CD4-positive, CD25-positive, alpha-beta regulatory T cell (primary cell): ENCODE measurements at regions not wholly inside any gene's neighbourhood (a gene's known extent, or its start where the extent isn't known, plus 50 kb on each side); places are given as distances from the start of the nearest gene placed in this dataset.
"Not testable (repeated sequence)": the region's sequence is repeated elsewhere in the genome, so short reads cannot be mapped to it uniquely, and the experiment has no call there.

Source experiments
- ATAC-seq, 2 donors: fragments of 150-1000 bp; cut with Tn5 transposase; one replicate each; pipeline ENCODE4 v1.10.0; 2021; ENCODE audit warnings: low read depth in 2 of 2, moderate number of reproducible peaks in 2 of 2, moderate library complexity in 1 of 2
- DNase-seq, 3 donors: peaks; one replicate each; pipeline versions ENCODE4 v3.0.0 to v3.0.0-alpha.2; 2012 to 2022; ENCODE audit warnings: mixed read lengths in 1 of 3
- H3K27ac ChIP-seq: one replicate; pipeline ENCODE4 v1.7.0; 2013; ENCODE audit warnings: mild to moderate bottlenecking, low read length; ENCODE audit not compliant: insufficient read depth, poor library complexity, severe bottlenecking
- H3K27me3 ChIP-seq: one replicate; pipeline ENCODE4 v1.7.0; 2013; ENCODE audit warnings: low read length; ENCODE audit not compliant: control insufficient read depth, insufficient read depth
- H3K36me3 ChIP-seq: one replicate; pipeline ENCODE4 v1.7.0; 2013; ENCODE audit warnings: mild to moderate bottlenecking, low read length, moderate library complexity; ENCODE audit not compliant: control insufficient read depth, insufficient read depth
- H3K4me1 ChIP-seq: 2 replicates; pipeline ENCODE4 v1.7.0; 2013; ENCODE audit warnings: mild to moderate bottlenecking, low read length; ENCODE audit not compliant: insufficient read depth, control insufficient read depth, poor library complexity, severe bottlenecking
- H3K4me3 ChIP-seq: one replicate; pipeline ENCODE4 v1.7.0; 2013; ENCODE audit warnings: low read depth, mild to moderate bottlenecking, low read length, moderate library complexity
- H3K9me3 ChIP-seq, 2 experiments: 1 replicate in 1 of 2; 2 replicates in 1 of 2; pipeline ENCODE4 v1.7.0; 2013; ENCODE audit warnings: low read length in 2 of 2, mild to moderate bottlenecking in 1 of 2, moderate library complexity in 1 of 2; ENCODE audit not compliant: control insufficient read depth in 2 of 2
- H3K27ac Mint-ChIP-seq, 3 donors: one replicate each; pipeline ENCODE4 v1.8.0; 2020 to 2022; ENCODE audit warnings: mild to moderate bottlenecking in 3 of 3, mixed read lengths in 3 of 3, moderate library complexity in 2 of 3
- H3K27me3 Mint-ChIP-seq: one replicate; pipeline ENCODE4 v1.8.0; 2022; ENCODE audit warnings: mild to moderate bottlenecking, mixed read lengths
- H3K36me3 Mint-ChIP-seq: one replicate; pipeline ENCODE4 v1.8.0; 2020; ENCODE audit warnings: mixed read lengths
- H3K4me1 Mint-ChIP-seq, 4 donors: one replicate each; pipeline ENCODE4 v1.8.0; 2020 to 2022; ENCODE audit warnings: mixed read lengths in 4 of 4, mild to moderate bottlenecking in 1 of 4
- H3K4me3 Mint-ChIP-seq, 4 donors: one replicate each; pipeline ENCODE4 v1.8.0; 2020 to 2022; ENCODE audit warnings: mild to moderate bottlenecking in 4 of 4, mixed read lengths in 4 of 4, moderate library complexity in 3 of 4
- H3K9me3 Mint-ChIP-seq, 7 donors: one replicate each; pipeline ENCODE4 v1.8.0; 2020 to 2022; ENCODE audit warnings: mixed read lengths in 7 of 7, mild to moderate bottlenecking in 3 of 7, moderate library complexity in 2 of 7

- H3K27me3 ChIP-seq = no peaks in the 10 kb centered on the region
- Mint-ChIP-seq H3K4me3 (no peak overlapping the region), H3K4me1 (no peaks in the 10 kb centered on the region), H3K27ac (no peak overlapping the region), H3K27me3 (peaks cover 6% of the 10 kb centered on the region), H3K9me3 (peaks cover 0 to 6% (median 0%) of the 10 kb centered on the region in 7 donors), H3K36me3 (no peaks in the 10 kb centered on the region)
- ATAC-seq (no peak), DNase-seq (no peak)
- H3K36me3 ChIP-seq = no peaks in the 10 kb centered on the region
- no peak overlapping the region for H3K4me3 ChIP-seq
- H3K27ac ChIP-seq = no peak overlapping the region
- no peaks in the 10 kb centered on the region for H3K9me3 ChIP-seq
- H3K4me1 ChIP-seq = no peaks in the 10 kb centered on the region
Observed at GRCh38 chr12:111245701-111246476, 123.0 kb downstream of the PHETA1 start.

- Mint-ChIP-seq H3K9me3 (peaks cover 0 to 6% (median under 1%) of the 10 kb centered on the region in 7 donors), H3K4me1 (no peaks in the 10 kb centered on the region), H3K4me3 (no peak overlapping the region), H3K27me3 (peaks cover 5% of the 10 kb centered on the region), H3K36me3 (no peaks in the 10 kb centered on the region), H3K27ac (no peak overlapping the region)
- no peak overlapping the region for H3K4me3 ChIP-seq
- no peak overlapping the region for H3K27ac ChIP-seq
- no peak for ATAC-seq
- no peaks in the 10 kb centered on the region for H3K36me3 ChIP-seq
- H3K27me3 ChIP-seq = no peaks in the 10 kb centered on the region
- H3K9me3 ChIP-seq = no peaks in the 10 kb centered on the region
- no peaks in the 10 kb centered on the region for H3K4me1 ChIP-seq
- no peak for DNase-seq
Observed at GRCh38 chr12:111244673-111245072, 124.2 kb downstream of the PHETA1 start.

GRCh38 chr12:111242817-111243216, 126.1 kb downstream of the PHETA1 start:
- H3K4me1 Mint-ChIP-seq, H3K27ac ChIP-seq, DNase-seq, H3K36me3 ChIP-seq, H3K9me3 Mint-ChIP-seq, H3K4me3 ChIP-seq, H3K4me3 Mint-ChIP-seq, H3K27me3 Mint-ChIP-seq, H3K27me3 ChIP-seq, H3K36me3 Mint-ChIP-seq, H3K9me3 ChIP-seq, ATAC-seq, H3K27ac Mint-ChIP-seq, H3K4me1 ChIP-seq: not testable (repeated sequence)

- Mint-ChIP-seq H3K4me3 (no peak overlapping the region), H3K36me3 (no peaks in the 10 kb centered on the region), H3K9me3 (peaks cover 0 to 6% (median 2%) of the 10 kb centered on the region in 7 donors), H3K27ac (no peak overlapping the region), H3K4me1 (no peaks in the 10 kb centered on the region), H3K27me3 (peaks cover 5% of the 10 kb centered on the region)
- Histone ChIP-seq H3K9me3 (no peaks in the 10 kb centered on the region), H3K36me3 (no peaks in the 10 kb centered on the region), H3K27me3 (no peaks in the 10 kb centered on the region), H3K4me1 (no peaks in the 10 kb centered on the region), H3K4me3 (no peak overlapping the region), H3K27ac (no peak overlapping the region)
- ATAC-seq (no peak), DNase-seq (no peak)
Observed at GRCh38 chr12:111242184-111242583, 126.7 kb downstream of the PHETA1 start.

- no peaks in the 10 kb centered on the region for H3K27me3 Mint-ChIP-seq
- no peak for DNase-seq
- ATAC-seq = no peak
Observed at GRCh38 chr12:111240374-111240773, 128.5 kb downstream of the PHETA1 start.

GRCh38 chr12:111239235-111239634, 129.7 kb downstream of the PHETA1 start:
- ATAC-seq (no peak), DNase-seq (no peak)
- H3K4me3 Mint-ChIP-seq = no peak overlapping the region
- no peak overlapping the region for H3K27ac ChIP-seq
- H3K4me1 ChIP-seq = no peaks in the 10 kb centered on the region
- peaks cover 0 to 6% (median 3%) of the 10 kb centered on the region in 7 donors for H3K9me3 Mint-ChIP-seq
- no peaks in the 10 kb centered on the region for H3K36me3 ChIP-seq
- H3K4me1 Mint-ChIP-seq = no peaks in the 10 kb centered on the region
- no peak overlapping the region for H3K27ac Mint-ChIP-seq
- H3K4me3 ChIP-seq = no peak overlapping the region
- no peaks in the 10 kb centered on the region for H3K36me3 Mint-ChIP-seq
- peaks cover 4% of the 10 kb centered on the region for H3K27me3 Mint-ChIP-seq
- no peaks in the 10 kb centered on the region for H3K9me3 ChIP-seq
- no peaks in the 10 kb centered on the region for H3K27me3 ChIP-seq

More at GRCh38 chr12:111240374-111240773, 128.5 kb downstream of the PHETA1 start:
- Mint-ChIP-seq H3K4me3 (no peak overlapping the region), H3K36me3 (no peaks in the 10 kb centered on the region), H3K9me3 (peaks cover 0 to 9% (median 2%) of the 10 kb centered on the region in 7 donors), H3K4me1 (no peaks in the 10 kb centered on the region), H3K27ac (no peak overlapping the region)
- Histone ChIP-seq H3K27me3 (no peaks in the 10 kb centered on the region), H3K27ac (no peak overlapping the region), H3K9me3 (no peaks in the 10 kb centered on the region), H3K4me3 (no peak overlapping the region), H3K4me1 (no peaks in the 10 kb centered on the region), H3K36me3 (no peaks in the 10 kb centered on the region)

GRCh38 chr12:111238075-111238734, 130.7 kb downstream of the PHETA1 start:
- peaks cover 9% of the 10 kb centered on the region for H3K27me3 Mint-ChIP-seq
- H3K4me1 ChIP-seq = no peaks in the 10 kb centered on the region
- no peaks in the 10 kb centered on the region for H3K27me3 ChIP-seq
- H3K36me3 Mint-ChIP-seq = no peaks in the 10 kb centered on the region
- H3K4me3 ChIP-seq = no peak overlapping the region
- no peaks in the 10 kb centered on the region for H3K9me3 ChIP-seq
- DNase-seq (no peak), ATAC-seq (no peak)
- peaks cover 0 to 12% (median 3%) of the 10 kb centered on the region in 7 donors for H3K9me3 Mint-ChIP-seq
- no peak overlapping the region for H3K27ac ChIP-seq
- H3K4me3 Mint-ChIP-seq = no peak overlapping the region
- no peak overlapping the region for H3K27ac Mint-ChIP-seq
- H3K4me1 Mint-ChIP-seq = no peaks in the 10 kb centered on the region
- H3K36me3 ChIP-seq = no peaks in the 10 kb centered on the region

- not testable (repeated sequence) for H3K4me3 ChIP-seq, H3K36me3 ChIP-seq, ATAC-seq, H3K27me3 ChIP-seq, H3K4me1 ChIP-seq, H3K4me1 Mint-ChIP-seq, H3K27ac Mint-ChIP-seq, H3K36me3 Mint-ChIP-seq, H3K27ac ChIP-seq, DNase-seq, H3K9me3 ChIP-seq, H3K4me3 Mint-ChIP-seq
- Mint-ChIP-seq H3K27me3 (peaks cover 14% of the 10 kb centered on the region), H3K9me3 (peaks cover 0 to 12% (median 3%) of the 10 kb centered on the region in 7 donors)
Observed at GRCh38 chr12:111234491-111234890, 134.4 kb downstream of the PHETA1 start.
